ENCODE measurements at regions not wholly inside any gene's neighbourhood (a gene's known extent, or its start where the extent isn't known, plus 50 kb on each side); places are given as distances from the start of the nearest gene placed in this dataset.
"Not testable (repeated sequence)": the region's sequence is repeated elsewhere in the genome, so short reads cannot be mapped to it uniquely, and the experiment has no call there.

DNA sequence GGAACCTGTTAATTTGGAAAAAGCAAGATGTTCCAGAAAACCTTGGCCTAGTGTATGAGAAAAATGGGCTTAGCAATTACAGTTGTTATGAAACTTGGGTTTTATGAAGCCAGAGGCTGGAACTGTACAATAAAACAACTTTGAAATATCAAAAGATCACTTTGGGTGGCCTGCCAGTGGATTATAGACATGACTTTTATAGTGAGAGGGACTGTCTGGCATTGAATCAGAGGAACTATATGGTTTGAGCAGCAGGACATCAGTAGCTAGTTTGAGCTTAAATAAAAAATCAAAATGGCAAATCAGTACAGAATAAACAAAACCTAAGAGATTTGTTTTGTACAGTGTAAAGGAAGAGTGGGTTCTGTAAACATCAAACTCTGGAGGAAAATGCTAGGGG lies 115.0 kb upstream of the PTPRG start:
- no peak for DNase-seq

DNA sequence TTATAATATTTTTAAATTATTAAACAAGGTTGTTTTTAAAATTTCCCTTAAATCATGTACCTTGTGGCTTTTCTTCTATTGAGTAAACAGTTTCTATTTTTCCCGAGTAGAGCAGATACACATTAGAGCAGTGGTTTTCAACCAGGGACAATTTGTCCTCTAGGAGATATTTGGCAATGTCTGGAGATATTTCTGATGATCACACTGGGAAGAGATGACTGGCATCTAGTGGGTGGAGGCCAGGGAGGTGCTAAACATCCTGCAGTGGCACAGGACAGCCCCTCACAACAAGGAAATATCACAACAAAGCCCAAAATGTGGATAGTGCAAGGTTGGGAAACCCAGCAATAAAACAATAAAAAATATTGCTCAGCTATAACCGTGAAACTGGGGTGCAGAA lies 113.0 kb upstream of the PTPRG start:
- DNase-seq: no peak

DNA sequence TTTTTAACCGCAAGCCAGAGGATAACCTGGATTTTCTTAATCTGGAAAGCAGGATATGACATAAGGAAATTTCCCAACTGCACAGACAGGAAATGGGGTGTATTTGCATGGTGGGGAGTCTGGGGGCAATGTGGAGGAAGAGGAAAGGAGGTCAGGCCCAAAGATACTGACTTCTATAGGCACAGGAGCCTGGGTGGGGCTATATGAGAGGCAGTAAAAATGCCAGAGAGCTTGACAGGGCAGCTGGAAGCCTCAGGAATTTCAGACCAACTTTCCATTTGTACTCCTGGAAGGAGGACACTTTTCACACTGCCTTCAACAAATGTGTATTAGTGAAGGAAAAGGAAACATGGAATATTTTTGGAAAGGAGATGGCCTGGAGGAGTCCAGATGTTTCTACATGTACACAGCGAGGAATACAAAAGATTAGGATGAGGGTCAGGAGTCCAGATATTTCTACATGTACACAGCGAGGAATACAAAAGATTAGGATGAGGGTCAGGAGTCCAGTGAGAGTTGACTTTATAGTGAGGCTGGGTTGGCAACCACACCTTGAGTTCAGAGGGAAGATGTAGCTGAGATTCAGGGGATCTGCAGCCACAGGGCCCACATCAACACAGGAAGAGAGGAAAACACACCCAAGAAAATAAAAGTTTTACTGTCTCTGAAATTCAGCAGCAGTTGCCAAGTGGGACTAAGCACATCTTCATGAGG lies 111.9 kb upstream of the PTPRG start:
- DNase-seq: no peak

DNA sequence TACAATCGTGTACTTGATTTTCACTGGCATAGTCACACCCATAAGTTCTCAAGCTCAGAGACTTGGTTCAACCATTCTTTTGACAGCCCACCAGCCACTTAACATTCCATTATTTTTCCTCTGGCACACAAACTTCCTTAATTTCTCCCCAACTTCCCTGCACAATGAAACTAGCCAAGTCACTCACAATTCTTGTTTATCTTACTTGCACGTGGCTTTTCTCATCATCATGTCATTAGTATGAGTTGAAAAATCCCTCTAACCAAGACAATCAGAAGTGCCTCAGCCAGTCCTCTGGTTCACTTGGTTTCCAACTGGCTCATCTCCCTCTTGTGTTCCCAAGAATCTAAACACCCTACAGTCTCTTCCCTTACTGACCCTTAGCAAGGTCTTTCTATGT lies 110.5 kb upstream of the PTPRG start:
- no peak for DNase-seq

DNA sequence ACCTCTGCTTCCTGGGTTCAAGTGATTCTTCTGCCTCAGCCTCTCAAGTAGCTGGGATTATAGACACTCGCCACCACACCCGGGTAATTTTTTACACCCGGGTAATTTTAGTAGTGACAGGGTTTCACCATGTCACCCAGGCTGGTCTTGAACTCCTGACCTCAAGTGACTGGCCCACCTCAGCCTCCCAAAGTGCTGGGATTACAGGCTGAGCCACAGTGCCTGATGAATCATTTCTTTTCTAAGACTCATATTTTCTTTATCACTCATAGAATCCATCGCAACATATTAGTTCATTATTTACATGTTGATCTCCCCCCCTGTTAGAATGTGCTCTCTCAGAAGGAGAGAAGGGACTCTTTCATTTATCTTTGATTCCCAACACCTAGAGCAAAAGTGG lies 109.5 kb upstream of the PTPRG start:
- DNase-seq: no peak

DNA sequence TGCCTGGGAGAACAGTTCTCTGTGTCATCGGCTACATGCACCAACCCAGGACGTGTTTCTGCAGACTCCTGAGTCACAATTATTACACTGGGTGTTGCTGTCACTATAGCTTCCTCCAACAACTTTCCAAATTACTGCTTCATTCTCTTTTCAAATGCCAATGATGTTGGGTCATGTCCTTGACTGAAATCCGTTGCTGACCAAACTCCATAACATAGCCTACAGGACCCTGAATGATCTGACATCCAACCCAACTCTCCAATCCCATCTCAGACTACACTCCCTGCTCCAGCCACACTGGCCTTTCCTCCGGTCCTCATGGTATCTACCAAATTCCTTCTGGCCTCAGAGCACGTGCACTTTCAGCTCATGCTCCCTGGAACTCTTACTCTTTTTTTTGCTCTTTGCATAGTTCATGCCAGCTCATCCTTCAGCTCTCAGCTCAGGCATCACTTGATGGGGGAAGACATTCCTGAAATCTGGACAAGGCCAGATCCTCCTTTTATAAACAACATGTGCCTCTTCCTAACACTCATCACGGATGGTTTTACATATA lies 108.8 kb upstream of the PTPRG start:
- no peak for DNase-seq

DNA sequence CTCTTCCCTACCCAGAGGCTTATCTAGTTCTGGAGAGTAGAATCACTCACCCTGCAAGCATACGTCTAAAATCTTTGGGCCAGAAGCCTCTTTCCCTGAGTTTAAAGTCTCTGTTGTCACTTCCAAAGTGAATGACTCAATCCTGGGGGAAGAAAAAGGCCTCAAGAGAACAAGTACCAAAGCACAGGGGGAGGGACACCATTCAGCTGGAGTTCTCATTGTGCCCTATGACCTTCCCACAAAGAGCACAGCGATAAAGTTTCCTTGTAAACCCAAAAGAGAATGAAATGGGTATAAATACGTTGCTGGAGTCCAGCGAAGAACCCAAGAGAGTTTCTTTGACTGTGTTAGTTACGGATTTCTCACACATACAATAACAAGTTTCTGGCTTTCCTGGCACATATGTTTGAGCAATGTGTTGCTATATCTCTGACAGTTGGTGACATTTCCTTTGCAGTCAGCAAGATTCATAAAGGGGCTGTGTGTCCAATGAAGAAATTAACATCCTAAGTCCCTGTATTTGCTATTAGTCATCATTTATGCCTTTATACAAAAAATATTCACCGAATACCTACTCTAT lies 107.3 kb upstream of the PTPRG start:
- no peak for DNase-seq

DNA sequence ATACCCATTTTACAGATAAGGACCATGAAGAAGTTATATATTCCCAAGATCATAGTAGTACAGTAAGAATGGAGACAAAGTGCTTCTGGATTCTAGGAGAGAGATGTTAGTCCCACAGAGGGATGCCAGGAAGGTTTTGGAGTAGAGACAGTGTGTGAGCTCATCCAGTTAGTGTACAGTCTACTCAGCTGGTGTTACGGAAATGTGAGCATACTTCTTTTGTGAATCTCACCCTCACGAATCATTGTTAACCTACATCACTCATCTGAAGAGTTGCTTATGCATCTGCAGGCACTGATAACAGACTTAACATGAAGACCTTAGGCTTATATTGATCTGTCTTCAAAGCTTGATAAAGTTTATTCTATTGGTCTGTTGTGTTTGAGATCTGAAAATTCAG lies 106.6 kb upstream of the PTPRG start:
- DNase-seq: no peak

DNA sequence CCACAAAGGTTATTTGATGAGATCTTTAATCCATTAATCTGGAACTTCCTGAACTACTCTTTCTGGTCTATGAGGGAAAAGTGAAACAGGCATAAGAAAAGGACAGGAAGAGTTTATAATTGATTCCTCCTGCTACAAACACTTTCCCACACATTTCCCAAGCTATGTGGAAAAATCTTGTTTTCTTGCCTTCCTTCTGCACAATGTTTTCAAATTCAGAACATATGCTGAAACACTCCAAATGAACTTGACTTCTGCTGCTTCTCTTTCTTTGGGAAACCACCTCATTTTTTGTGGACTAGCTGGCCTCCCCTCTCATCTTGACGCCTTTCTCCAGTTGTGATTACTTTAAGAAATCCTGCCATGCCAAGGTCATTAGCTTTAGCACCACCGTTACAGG lies 100.7 kb upstream of the PTPRG start:
- DNase-seq: no peak

DNA sequence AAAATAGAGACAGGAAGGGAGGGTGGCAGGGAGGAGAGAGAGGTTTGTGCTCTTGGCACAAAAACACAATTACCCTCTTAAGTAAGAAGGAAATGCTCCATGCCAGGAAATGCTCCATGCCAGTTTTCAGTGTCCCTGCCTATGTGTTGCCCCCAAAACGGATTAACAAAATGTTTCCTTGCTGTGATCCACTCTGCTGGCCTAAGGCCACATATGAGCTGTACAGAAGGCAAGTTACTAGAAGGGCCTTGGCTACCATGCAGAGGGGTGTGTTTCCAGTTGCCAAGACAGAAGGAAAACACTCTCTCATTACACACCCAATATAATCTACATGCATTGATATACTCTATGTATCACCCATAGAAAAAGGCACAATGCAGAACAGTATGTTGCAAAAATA lies 98.2 kb upstream of the PTPRG start:
- no peak for DNase-seq

DNA sequence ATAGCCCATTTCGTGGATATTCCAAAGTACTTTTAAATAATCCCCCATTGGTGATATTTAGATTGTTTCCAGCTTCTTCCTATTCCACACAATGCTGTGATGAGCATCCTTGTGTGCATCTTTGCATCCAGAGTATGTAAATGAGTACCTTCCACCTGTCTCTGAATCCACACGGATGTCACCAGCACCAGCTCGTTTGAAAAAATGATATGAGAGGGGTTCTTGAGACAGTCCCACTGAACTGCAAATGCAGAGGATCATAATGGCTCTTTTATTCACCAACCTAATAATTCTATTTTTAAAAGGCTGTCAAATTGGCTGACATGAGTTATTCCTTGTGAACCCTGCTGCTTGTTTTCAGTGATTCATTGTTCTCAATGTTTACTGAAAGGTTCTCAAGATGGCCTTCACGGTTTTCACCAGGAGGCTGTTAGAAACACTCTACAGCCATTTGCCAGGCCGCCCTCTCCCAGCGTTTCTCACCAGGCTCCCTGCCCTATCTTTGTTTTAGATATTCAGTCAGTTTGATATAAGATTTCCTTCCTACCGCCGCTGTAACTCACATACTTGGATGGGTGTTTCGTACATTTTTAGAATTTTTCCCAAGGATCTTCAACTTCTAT lies 96.7 kb upstream of the PTPRG start:
- DNase-seq: no peak

DNA sequence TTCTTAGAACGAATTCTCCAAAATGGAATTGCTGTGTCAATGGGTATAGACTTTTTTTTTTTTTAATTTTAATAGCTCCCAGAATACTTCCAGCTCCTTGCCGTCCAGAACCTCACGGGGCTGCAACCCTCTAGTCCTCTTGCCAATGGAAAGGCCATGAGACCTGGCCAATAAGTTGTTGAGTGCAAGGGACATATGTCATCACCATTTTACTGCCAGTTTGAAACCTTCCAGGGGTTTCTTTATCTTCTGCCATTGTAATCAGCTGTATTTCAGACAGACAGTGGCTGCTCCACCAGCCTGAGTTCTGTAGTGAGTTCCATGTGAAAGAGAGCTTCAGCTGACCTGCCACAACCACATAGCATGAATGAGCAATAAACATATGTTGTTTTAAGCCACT lies 95.0 kb upstream of the PTPRG start:
- DNase-seq: no peak

DNA sequence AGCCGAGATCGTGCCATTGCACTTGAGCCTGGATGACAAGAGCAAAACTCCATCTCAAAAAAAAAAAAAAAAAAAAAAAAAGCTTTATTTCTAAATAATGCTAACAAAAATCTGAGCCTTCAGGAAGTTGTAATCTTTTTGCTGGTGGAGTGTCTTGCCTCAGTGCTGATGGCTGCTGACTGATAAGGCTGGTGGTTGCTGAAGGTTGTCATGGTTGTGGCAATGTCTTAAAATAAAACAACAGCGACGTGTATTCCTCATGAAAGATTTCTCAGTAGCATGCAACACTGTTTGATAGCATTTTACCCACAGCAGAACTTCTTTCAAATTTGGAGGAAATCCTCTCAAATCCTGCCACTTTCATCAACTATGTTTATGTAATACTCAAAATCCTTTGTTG lies 77.4 kb upstream of the PTPRG start:
- DNase-seq: no peak

DNA sequence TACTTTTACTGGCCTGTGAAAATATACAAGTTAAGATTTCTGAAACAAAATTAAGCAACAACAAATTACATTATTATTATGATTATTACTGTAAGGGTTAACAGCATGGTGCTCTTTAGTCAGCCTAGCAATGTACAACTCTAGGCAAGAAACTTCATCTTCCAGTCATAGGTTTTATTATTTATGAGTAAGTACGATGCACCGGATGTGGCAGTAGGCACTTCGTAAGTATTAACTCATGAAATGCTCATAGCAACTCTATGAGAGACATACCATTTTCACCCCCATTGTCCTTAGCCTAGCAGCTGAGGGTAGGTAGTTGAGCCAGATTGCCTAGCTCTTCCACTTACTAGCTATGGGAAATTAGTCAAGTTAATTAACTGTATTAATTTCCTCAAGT lies 68.0 kb upstream of the PTPRG start:
- DNase-seq: no peak

DNA sequence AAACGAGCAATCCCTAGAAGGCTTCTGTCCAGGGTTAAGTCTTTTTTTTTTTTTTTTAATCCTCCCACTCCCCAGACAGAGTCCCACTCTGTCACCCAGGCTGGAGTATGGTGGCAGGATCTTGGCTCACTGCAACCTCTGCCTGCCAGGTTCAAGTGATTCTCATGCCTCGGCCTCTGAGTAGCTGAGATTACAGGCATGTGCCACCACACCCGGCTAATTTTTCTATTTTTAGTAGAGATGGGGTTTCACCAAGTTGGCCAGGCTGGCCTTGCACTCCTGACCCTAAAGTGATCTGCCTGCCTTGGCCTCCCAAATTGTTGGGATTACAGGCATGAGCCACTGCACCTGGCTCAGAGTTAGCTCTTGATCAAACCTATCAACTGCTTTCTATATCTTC lies 67.1 kb upstream of the PTPRG start:
- DNase-seq: not testable (repeated sequence)

DNA sequence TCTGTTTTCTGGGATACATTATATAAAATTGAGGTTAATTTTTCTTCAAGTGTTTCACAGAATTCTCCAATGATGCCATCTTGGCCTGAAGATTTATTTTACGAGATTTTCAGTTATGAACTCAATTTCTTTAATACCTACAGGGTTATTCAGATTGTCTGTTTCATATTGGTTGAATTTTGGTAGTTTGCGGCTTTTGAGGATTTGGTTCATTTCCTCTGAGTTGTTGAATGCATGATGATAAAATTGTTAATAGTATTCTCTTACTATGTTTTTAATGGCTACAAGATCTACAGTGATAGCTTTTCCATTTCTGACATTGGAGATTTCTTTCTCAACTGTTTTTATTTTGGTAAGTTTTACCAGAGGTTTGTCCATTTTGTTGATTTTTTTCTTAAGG lies 63.9 kb upstream of the PTPRG start:
- no peak for DNase-seq

DNA sequence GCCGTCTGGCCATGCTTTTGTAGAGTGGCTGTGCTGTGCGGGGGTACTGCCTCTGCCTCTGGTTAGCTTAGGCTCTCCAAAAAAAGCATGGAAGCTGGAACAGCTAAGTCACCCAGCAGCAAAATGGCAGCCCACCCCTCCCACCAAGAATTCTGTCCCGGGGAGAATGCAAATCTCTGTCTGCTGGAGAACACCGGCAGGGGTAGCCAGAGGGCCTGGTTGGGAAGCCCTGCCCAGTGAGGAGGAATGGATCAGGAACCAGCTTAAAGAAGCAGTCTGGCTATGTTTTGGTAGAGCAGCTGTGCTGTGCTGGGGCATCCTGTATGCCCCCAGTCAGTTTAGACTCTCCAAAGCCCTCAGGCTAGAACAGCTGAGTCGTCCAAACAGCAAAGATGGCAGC lies 56.2 kb upstream of the PTPRG start:
- no peak for DNase-seq

DNA sequence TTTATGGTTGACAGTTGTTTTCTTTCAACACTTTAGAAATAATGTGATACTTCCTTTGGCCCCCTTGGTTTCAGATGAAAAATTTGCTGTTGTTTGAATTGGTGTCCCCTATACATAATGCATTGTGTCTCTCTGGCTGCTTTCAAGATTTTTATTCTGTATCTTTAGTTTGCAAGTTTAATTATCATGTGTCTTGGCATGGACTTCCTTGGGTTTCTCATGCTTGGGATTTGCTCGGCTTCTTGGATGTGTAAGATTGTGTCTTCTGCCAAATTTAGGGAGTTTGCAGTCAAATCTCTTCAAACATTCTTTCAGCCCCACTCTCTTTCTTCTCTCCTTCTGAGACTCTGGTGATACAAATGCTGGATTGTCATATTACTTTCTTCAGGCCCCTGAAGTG lies 53.4 kb upstream of the PTPRG start:
- no peak for DNase-seq

Measured in NCI-H510A treated with DMSO at 0.1 percent for 48 hours (cell line).